ENCODE measurements at regions not wholly inside any gene's neighbourhood (a gene's known extent, or its start where the extent isn't known, plus 50 kb on each side); places are given as distances from the start of the nearest gene placed in this dataset.

DNA sequence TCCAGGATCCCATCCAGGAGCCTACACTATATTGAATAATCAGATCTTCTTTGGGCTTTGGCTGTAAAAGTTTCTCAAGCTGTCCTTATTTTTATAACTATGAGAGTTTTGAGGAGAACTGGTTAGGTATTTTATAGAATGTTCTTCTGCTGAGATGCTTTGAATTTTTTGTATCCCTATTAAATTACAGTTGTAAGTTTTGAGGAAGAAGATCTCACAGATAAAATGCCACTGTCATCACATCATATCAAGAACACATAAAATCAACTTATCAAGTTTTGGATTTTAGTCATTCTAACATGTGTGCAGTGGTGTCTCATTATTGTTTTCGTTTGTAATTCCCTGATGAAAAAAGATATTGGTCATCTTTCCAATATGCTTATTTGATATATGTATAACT lies 260.2 kb upstream of the COL3A1 start:
- TF ChIP-seq ZNF114 (CRISPR knock-in tag; IDR thresholded peaks at IDR 0.05) (no peak), EZH2 (IDR thresholded peaks at IDR 0.05; ENCODE audit: low read depth, unreplicated experiment) (no peak), EZH2phosphoT487 (IDR thresholded peaks at IDR 0.05; ENCODE audit: unreplicated experiment) (no peak), POLR2AphosphoS5 (IDR thresholded peaks at IDR 0.05; ENCODE audit: low read depth) (no peak), CREB1 (CRISPR knock-in tag; IDR thresholded peaks at IDR 0.05; ENCODE audit: low read depth) (no peak), JUNB (IDR thresholded peaks at IDR 0.05; ENCODE audit: unreplicated experiment) (no peak), ZNF331 (CRISPR knock-in tag; IDR thresholded peaks at IDR 0.05; ENCODE audit: low read depth) (no peak), STAT1 (IDR thresholded peaks at IDR 0.05; ENCODE audit: unreplicated experiment) (no peak)
- TF ChIP-seq, protein P1, sequence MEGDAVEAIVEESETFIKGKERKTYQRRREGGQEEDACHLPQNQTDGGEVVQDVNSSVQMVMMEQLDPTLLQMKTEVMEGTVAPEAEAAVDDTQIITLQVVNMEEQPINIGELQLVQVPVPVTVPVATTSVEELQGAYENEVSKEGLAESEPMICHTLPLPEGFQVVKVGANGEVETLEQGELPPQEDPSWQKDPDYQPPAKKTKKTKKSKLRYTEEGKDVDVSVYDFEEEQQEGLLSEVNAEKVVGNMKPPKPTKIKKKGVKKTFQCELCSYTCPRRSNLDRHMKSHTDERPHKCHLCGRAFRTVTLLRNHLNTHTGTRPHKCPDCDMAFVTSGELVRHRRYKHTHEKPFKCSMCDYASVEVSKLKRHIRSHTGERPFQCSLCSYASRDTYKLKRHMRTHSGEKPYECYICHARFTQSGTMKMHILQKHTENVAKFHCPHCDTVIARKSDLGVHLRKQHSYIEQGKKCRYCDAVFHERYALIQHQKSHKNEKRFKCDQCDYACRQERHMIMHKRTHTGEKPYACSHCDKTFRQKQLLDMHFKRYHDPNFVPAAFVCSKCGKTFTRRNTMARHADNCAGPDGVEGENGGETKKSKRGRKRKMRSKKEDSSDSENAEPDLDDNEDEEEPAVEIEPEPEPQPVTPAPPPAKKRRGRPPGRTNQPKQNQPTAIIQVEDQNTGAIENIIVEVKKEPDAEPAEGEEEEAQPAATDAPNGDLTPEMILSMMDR (conservative IDR thresholded peaks at IDR 0.05; ENCODE audit: low read depth in 2 of 2): no peak
- TF ChIP-seq, protein P2, sequence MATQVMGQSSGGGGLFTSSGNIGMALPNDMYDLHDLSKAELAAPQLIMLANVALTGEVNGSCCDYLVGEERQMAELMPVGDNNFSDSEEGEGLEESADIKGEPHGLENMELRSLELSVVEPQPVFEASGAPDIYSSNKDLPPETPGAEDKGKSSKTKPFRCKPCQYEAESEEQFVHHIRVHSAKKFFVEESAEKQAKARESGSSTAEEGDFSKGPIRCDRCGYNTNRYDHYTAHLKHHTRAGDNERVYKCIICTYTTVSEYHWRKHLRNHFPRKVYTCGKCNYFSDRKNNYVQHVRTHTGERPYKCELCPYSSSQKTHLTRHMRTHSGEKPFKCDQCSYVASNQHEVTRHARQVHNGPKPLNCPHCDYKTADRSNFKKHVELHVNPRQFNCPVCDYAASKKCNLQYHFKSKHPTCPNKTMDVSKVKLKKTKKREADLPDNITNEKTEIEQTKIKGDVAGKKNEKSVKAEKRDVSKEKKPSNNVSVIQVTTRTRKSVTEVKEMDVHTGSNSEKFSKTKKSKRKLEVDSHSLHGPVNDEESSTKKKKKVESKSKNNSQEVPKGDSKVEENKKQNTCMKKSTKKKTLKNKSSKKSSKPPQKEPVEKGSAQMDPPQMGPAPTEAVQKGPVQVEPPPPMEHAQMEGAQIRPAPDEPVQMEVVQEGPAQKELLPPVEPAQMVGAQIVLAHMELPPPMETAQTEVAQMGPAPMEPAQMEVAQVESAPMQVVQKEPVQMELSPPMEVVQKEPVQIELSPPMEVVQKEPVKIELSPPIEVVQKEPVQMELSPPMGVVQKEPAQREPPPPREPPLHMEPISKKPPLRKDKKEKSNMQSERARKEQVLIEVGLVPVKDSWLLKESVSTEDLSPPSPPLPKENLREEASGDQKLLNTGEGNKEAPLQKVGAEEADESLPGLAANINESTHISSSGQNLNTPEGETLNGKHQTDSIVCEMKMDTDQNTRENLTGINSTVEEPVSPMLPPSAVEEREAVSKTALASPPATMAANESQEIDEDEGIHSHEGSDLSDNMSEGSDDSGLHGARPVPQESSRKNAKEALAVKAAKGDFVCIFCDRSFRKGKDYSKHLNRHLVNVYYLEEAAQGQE (IDR thresholded peaks at IDR 0.05; ENCODE audit: unreplicated experiment): no peak
- TF ChIP-seq, protein P3, sequence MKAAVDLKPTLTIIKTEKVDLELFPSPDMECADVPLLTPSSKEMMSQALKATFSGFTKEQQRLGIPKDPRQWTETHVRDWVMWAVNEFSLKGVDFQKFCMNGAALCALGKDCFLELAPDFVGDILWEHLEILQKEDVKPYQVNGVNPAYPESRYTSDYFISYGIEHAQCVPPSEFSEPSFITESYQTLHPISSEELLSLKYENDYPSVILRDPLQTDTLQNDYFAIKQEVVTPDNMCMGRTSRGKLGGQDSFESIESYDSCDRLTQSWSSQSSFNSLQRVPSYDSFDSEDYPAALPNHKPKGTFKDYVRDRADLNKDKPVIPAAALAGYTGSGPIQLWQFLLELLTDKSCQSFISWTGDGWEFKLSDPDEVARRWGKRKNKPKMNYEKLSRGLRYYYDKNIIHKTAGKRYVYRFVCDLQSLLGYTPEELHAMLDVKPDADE (IDR thresholded peaks at IDR 0.05): no peak
- TF ChIP-seq, protein P4, sequence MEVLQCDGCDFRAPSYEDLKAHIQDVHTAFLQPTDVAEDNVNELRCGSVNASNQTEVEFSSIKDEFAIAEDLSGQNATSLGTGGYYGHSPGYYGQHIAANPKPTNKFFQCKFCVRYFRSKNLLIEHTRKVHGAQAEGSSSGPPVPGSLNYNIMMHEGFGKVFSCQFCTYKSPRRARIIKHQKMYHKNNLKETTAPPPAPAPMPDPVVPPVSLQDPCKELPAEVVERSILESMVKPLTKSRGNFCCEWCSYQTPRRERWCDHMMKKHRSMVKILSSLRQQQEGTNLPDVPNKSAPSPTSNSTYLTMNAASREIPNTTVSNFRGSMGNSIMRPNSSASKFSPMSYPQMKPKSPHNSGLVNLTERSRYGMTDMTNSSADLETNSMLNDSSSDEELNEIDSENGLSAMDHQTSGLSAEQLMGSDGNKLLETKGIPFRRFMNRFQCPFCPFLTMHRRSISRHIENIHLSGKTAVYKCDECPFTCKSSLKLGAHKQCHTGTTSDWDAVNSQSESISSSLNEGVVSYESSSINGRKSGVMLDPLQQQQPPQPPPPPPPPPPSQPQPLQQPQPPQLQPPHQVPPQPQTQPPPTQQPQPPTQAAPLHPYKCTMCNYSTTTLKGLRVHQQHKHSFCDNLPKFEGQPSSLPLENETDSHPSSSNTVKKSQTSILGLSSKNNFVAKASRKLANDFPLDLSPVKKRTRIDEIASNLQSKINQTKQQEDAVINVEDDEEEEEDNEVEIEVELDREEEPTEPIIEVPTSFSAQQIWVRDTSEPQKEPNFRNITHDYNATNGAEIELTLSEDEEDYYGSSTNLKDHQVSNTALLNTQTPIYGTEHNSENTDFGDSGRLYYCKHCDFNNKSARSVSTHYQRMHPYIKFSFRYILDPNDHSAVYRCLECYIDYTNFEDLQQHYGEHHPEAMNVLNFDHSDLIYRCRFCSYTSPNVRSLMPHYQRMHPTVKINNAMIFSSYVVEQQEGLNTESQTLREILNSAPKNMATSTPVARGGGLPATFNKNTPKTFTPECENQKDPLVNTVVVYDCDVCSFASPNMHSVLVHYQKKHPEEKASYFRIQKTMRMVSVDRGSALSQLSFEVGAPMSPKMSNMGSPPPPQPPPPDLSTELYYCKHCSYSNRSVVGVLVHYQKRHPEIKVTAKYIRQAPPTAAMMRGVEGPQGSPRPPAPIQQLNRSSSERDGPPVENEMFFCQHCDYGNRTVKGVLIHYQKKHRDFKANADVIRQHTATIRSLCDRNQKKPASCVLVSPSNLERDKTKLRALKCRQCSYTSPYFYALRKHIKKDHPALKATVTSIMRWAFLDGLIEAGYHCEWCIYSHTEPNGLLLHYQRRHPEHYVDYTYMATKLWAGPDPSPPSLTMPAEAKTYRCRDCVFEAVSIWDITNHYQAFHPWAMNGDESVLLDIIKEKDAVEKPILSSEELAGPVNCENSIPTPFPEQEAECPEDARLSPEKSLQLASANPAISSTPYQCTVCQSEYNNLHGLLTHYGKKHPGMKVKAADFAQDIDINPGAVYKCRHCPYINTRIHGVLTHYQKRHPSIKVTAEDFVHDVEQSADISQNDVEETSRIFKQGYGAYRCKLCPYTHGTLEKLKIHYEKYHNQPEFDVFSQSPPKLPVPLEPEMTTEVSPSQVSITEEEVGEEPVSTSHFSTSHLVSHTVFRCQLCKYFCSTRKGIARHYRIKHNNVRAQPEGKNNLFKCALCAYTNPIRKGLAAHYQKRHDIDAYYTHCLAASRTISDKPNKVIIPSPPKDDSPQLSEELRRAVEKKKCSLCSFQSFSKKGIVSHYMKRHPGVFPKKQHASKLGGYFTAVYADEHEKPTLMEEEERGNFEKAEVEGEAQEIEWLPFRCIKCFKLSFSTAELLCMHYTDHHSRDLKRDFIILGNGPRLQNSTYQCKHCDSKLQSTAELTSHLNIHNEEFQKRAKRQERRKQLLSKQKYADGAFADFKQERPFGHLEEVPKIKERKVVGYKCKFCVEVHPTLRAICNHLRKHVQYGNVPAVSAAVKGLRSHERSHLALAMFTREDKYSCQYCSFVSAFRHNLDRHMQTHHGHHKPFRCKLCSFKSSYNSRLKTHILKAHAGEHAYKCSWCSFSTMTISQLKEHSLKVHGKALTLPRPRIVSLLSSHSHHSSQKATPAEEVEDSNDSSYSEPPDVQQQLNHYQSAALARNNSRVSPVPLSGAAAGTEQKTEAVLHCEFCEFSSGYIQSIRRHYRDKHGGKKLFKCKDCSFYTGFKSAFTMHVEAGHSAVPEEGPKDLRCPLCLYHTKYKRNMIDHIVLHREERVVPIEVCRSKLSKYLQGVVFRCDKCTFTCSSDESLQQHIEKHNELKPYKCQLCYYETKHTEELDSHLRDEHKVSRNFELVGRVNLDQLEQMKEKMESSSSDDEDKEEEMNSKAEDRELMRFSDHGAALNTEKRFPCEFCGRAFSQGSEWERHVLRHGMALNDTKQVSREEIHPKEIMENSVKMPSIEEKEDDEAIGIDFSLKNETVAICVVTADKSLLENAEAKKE (CRISPR knock-in tag; IDR thresholded peaks at IDR 0.05): no peak
